ENCODE measurements at regions not wholly inside any gene's neighbourhood (a gene's known extent, or its start where the extent isn't known, plus 50 kb on each side); places are given as distances from the start of the nearest gene placed in this dataset.
"Not testable (repeated sequence)": the region's sequence is repeated elsewhere in the genome, so short reads cannot be mapped to it uniquely, and the experiment has no call there.

- no peak for ATAC-seq
These were observed 376.9 kb upstream of the SPRY2 start for GRCh38 chr13:80717776-80718175.

GRCh38 chr13:80716610-80717081, 375.7 kb upstream of the SPRY2 start:
- DNase-seq (no peak), ATAC-seq (no peak)

More at GRCh38 chr13:80717776-80718175, 376.9 kb upstream of the SPRY2 start:
- no peak for DNase-seq

- DNase-seq (no peak), ATAC-seq (no peak)
These were observed 371.1 kb upstream of the SPRY2 start for GRCh38 chr13:80712026-80712425.

GRCh38 chr13:80708791-80709190, 367.9 kb upstream of the SPRY2 start:
- DNase-seq, result no peak
- no peak for ATAC-seq

- ATAC-seq, result no peak
- no peak for DNase-seq
These were observed 366.4 kb upstream of the SPRY2 start for GRCh38 chr13:80707000-80707983.

- ATAC-seq (no peak), DNase-seq (no peak)
These were observed 365.2 kb upstream of the SPRY2 start for GRCh38 chr13:80706164-80706471.

GRCh38 chr13:80705371-80706163, 364.6 kb upstream of the SPRY2 start:
- no peak for ATAC-seq
- DNase-seq, result no peak

GRCh38 chr13:80704369-80704768, 363.4 kb upstream of the SPRY2 start:
- ATAC-seq (no peak), DNase-seq (no peak)

- no peak for ATAC-seq
- no peak for DNase-seq
These were observed 354.9 kb upstream of the SPRY2 start for GRCh38 chr13:80695841-80696240.

- DNase-seq, ATAC-seq: not testable (repeated sequence)
These were observed 350.9 kb upstream of the SPRY2 start for GRCh38 chr13:80691814-80692213.

GRCh38 chr13:80690208-80690607, 349.3 kb upstream of the SPRY2 start:
- ATAC-seq, result no peak
- DNase-seq, result no peak

GRCh38 chr13:80688593-80688992, 347.7 kb upstream of the SPRY2 start:
- ATAC-seq (no peak), DNase-seq (no peak)

- ATAC-seq (no peak), DNase-seq (no peak)
These were observed 345.0 kb upstream of the SPRY2 start for GRCh38 chr13:80685942-80686341.

- ATAC-seq (no peak), DNase-seq (no peak)
These were observed 343.5 kb upstream of the SPRY2 start for GRCh38 chr13:80684217-80684991.

GRCh38 chr13:80680786-80681366, 339.9 kb upstream of the SPRY2 start:
- no peak for ATAC-seq
- DNase-seq, result no peak

- DNase-seq (no peak), ATAC-seq (no peak)
These were observed 338.5 kb upstream of the SPRY2 start for GRCh38 chr13:80679423-80679822.

- no peak for DNase-seq
- ATAC-seq, result no peak
These were observed 336.3 kb upstream of the SPRY2 start for GRCh38 chr13:80677227-80677626.

- not testable (repeated sequence) for ATAC-seq, DNase-seq
These were observed 334.5 kb upstream of the SPRY2 start for GRCh38 chr13:80675442-80675841.

GRCh38 chr13:80671773-80672172, 330.8 kb upstream of the SPRY2 start:
- ATAC-seq (no peak), DNase-seq (no peak)

- DNase-seq (no peak), ATAC-seq (no peak)
These were observed 328.2 kb upstream of the SPRY2 start for GRCh38 chr13:80669112-80669511.

- DNase-seq, result no peak
- no peak for ATAC-seq
These were observed 327.5 kb upstream of the SPRY2 start for GRCh38 chr13:80668452-80668851.
